Ureter (tissue), 1 donor: ENCODE measurements at regions not wholly inside any gene's neighbourhood (a gene's known extent, or its start where the extent isn't known, plus 50 kb on each side); places are given as distances from the start of the nearest gene placed in this dataset.

Experiments used
- DNase-seq: peaks from one replicate; pipeline ENCODE4 v3.0.0-alpha.2; 2020; ENCODE audit warnings: low spot score
- donor health status: DM: yes; HTN: yes; CAD: no.

GRCh38 chr13:39282400-39282972, 244.2 kb downstream of the NHLRC3 start:
- DNase-seq = no peak

GRCh38 chr13:39283072-39283471, 244.8 kb downstream of the NHLRC3 start:
- no peak for DNase-seq

- DNase-seq = no peak
Measured at GRCh38 chr13:39284801-39285388, 246.6 kb downstream of the NHLRC3 start.
